Suprapubic skin (tissue), 4 donors: ENCODE measurements at regions not wholly inside any gene's neighbourhood (a gene's known extent, or its start where the extent isn't known, plus 50 kb on each side); places are given as distances from the start of the nearest gene placed in this dataset.

Experiments
- POLR2A ChIP-seq, 2 donors: fragments of 450-650 bp; IDR thresholded peaks; one replicate each; pipeline ENCODE4 v1.6.1; 2017; ENCODE audit warnings: antibody characterized with exemption in 2 of 2, mild to moderate bottlenecking in 2 of 2, moderate library complexity in 2 of 2
- POLR2AphosphoS5 ChIP-seq, 3 donors: sonication (generic); formaldehyde crosslinking; IDR thresholded peaks; one replicate each; pipeline ENCODE4 v1.6.1; 2017; ENCODE audit warnings: antibody characterized with exemption in 3 of 3
- TF ChIP-seq, protein P1 (sequence below), 2 donors: fragments of 200-600 bp in 1 of 2; fragments of 450-650 bp in 1 of 2; sonication (generic) in 1 of 2; IDR thresholded peaks; one replicate each; pipeline ENCODE4 v1.5.1; 2016 to 2019; ENCODE audit warnings: antibody characterized with exemption in 2 of 2, mild to moderate bottlenecking in 1 of 2, moderate library complexity in 1 of 2

DNA sequence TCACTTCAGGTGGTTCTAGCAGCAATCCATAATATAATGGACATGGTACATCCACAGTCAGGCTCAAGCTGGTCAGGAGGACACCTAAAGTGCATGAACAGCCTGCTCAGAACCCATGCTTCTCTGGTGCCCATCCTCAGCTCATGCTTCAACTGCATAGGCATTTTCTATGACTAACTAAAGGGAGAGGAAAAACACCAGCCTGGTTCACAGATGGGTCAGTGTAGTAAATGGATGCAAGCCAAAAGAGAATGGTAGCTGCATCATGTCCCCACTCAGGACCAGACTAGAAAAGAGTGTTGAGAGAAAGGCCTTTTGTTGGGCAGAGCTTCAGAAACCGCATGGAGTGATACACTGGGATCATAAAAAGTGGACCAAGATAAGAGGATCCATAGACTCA is 556.6 kb downstream of the TLE1 start:
- TF ChIP-seq, protein P1, sequence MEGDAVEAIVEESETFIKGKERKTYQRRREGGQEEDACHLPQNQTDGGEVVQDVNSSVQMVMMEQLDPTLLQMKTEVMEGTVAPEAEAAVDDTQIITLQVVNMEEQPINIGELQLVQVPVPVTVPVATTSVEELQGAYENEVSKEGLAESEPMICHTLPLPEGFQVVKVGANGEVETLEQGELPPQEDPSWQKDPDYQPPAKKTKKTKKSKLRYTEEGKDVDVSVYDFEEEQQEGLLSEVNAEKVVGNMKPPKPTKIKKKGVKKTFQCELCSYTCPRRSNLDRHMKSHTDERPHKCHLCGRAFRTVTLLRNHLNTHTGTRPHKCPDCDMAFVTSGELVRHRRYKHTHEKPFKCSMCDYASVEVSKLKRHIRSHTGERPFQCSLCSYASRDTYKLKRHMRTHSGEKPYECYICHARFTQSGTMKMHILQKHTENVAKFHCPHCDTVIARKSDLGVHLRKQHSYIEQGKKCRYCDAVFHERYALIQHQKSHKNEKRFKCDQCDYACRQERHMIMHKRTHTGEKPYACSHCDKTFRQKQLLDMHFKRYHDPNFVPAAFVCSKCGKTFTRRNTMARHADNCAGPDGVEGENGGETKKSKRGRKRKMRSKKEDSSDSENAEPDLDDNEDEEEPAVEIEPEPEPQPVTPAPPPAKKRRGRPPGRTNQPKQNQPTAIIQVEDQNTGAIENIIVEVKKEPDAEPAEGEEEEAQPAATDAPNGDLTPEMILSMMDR (IDR thresholded peaks at IDR 0.05) = no peak
- no peak for TF ChIP-seq POLR2A (IDR thresholded peaks at IDR 0.05)
- no peak for TF ChIP-seq POLR2AphosphoS5 (IDR thresholded peaks at IDR 0.05)
